GM12865 (cell line): ENCODE measurements at regions not wholly inside any gene's neighbourhood (a gene's known extent, or its start where the extent isn't known, plus 50 kb on each side); places are given as distances from the start of the nearest gene placed in this dataset.
"Not testable (repeated sequence)": the region's sequence is repeated elsewhere in the genome, so short reads cannot be mapped to it uniquely, and the experiment has no call there.

Experiments used
- DNase-seq: peaks from one replicate; pipeline ENCODE4 v3.0.0; 2010; ENCODE audit warnings: low read depth
- H3K4me3 ChIP-seq: 2 replicates; pipeline ENCODE4 v1.5.1; 2011; ENCODE audit warnings: mild to moderate bottlenecking, low read depth, low read length, control low read depth
- CTCF ChIP-seq: IDR thresholded peaks from 2 replicates; pipeline ENCODE4 v1.5.1; 2011; ENCODE audit warnings: low read length, control low read depth, low read depth, inconsistent platforms; ENCODE audit not compliant: insufficient read depth; ENCODE audit errors: missing control alignments

- DNase-seq: no peak
- no peak overlapping the region for H3K4me3 ChIP-seq
- TF ChIP-seq CTCF: no peak
These were observed 295.9 kb upstream of the TNC start for GRCh38 chr9:115413766-115414382.

GRCh38 chr9:115414561-115414960 is 296.6 kb upstream of the TNC start:
- no peak overlapping the region for H3K4me3 ChIP-seq
- TF ChIP-seq CTCF: no peak
- no peak for DNase-seq

GRCh38 chr9:115415450-115415849 is 297.5 kb upstream of the TNC start:
- TF ChIP-seq CTCF: no peak
- no peak for DNase-seq
- H3K4me3 ChIP-seq: no peak overlapping the region

GRCh38 chr9:115416299-115416698 is 298.3 kb upstream of the TNC start:
- TF ChIP-seq CTCF: no peak

GRCh38 chr9:115418181-115418580 is 300.2 kb upstream of the TNC start:
- H3K4me3 ChIP-seq, DNase-seq: not testable (repeated sequence)

More at GRCh38 chr9:115416299-115416698, 298.3 kb upstream of the TNC start:
- no peak overlapping the region for H3K4me3 ChIP-seq
- no peak for DNase-seq

GRCh38 chr9:115422932-115423440 is 305.0 kb upstream of the TNC start:
- no peak for TF ChIP-seq CTCF
- no peak overlapping the region for H3K4me3 ChIP-seq
- no peak for DNase-seq

GRCh38 chr9:115423646-115424045 is 305.7 kb upstream of the TNC start:
- no peak overlapping the region for H3K4me3 ChIP-seq
- TF ChIP-seq CTCF: no peak
- no peak for DNase-seq

GRCh38 chr9:115425601-115426000 is 307.6 kb upstream of the TNC start:
- TF ChIP-seq CTCF: no peak
- H3K4me3 ChIP-seq: no peak overlapping the region
- DNase-seq: no peak
